Vagina (tissue), 2 donors: ENCODE measurements at regions not wholly inside any gene's neighbourhood (a gene's known extent, or its start where the extent isn't known, plus 50 kb on each side); places are given as distances from the start of the nearest gene placed in this dataset.

Source experiments
- DNase-seq, 2 donors: peaks; one replicate each; pipeline ENCODE4 v3.0.0-alpha.2; 2017; ENCODE audit errors: extremely low spot score in 2 of 2
- H3K27ac ChIP-seq: fragments of 200-600 bp; sonication (generic); one replicate; pipeline ENCODE4 v1.5.1; 2019
- H3K27me3 ChIP-seq: fragments of 200-600 bp; sonication (generic); one replicate; pipeline ENCODE4 v1.5.1; 2019
- H3K36me3 ChIP-seq, 2 donors: fragments of 200-600 bp; sonication (generic); one replicate each; pipeline ENCODE4 v1.5.1; 2017 to 2019
- H3K4me1 ChIP-seq: fragments of 200-600 bp; sonication (generic); one replicate; pipeline ENCODE4 v1.5.1; 2019
- H3K4me3 ChIP-seq, 2 donors: fragments of 200-600 bp; sonication (generic); 1 replicate in 1 of 2; 2 replicates in 1 of 2; pipeline ENCODE4 v1.5.1; 2016 to 2019
- H3K9me3 ChIP-seq: fragments of 200-600 bp; sonication (generic); one replicate; pipeline ENCODE4 v1.5.1; 2019
- POLR2A ChIP-seq, 2 donors: fragments of 450-650 bp; IDR thresholded peaks; one replicate each; pipeline ENCODE4 v1.6.1; 2017; ENCODE audit warnings: antibody characterized with exemption in 2 of 2, mild to moderate bottlenecking in 2 of 2, moderate library complexity in 2 of 2
- POLR2AphosphoS5 ChIP-seq, 2 donors: sonication (generic); formaldehyde crosslinking; IDR thresholded peaks; one replicate each; pipeline ENCODE4 v1.9.0; 2017; ENCODE audit warnings: antibody characterized with exemption in 2 of 2, mild to moderate bottlenecking in 2 of 2, low read depth in 1 of 2; ENCODE audit not compliant: insufficient read depth in 1 of 2
- intact Hi-C: fragments of 100-400 bp; cut with DNase I; formaldehyde crosslinking; loops from one replicate; pipeline ENCODE4 v1.15.1; 2023
- TF ChIP-seq, protein P1 (sequence below), 3 experiments: fragments of 450-650 bp in 2 of 3; fragments of 200-600 bp in 1 of 3; sonication (generic) in 1 of 3; IDR thresholded peaks; one replicate each; pipeline ENCODE4 v1.5.1; 2017 to 2019; ENCODE audit warnings: antibody characterized with exemption in 3 of 3, mild to moderate bottlenecking in 2 of 3, moderate library complexity in 2 of 3

DNA sequence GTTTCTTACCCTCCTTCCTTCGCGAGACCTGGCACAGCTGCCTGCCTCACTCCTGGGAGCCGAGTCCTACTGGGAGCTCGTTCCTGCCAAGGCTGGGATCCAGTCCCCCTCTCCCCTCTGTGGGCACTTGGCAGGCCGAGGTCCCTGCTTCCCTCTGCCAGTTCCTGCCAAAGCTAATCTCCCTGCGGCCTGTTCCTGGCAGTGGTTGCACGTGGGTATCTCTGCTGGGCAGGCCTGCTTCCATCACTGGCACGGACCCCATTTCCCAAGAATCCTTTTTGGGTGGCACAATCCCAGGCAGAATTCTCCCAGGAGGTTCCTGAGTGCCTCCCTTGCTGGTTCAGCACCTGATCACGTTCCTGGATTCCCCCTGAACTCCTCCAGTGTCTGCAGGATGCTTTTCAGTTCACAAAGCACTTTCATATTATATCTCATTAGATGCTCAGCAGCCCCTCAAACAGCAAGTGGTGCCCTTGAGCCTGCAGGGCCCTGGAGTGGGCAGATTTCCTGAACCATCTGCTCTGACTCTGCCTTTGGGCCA, 96.5 kb downstream of the RRM1 start:
- DNase-seq: peak in 1 of 2 donors; percentile 92

GRCh38 chr11:4190519-4190918, 95.9 kb downstream of the RRM1 start:
- H3K4me1 ChIP-seq: peaks cover 14% of the 10 kb centered on the region
- no peak overlapping the region for H3K27ac ChIP-seq
- intact Hi-C loops: no loop called here

More for the DNA sequence above, 96.5 kb downstream of the RRM1 start:
- Histone ChIP-seq H3K27ac (no peak overlapping the region), H3K4me1 (peaks cover 14% of the 10 kb centered on the region), H3K9me3 (no peaks in the 10 kb centered on the region), H3K27me3 (no peaks in the 10 kb centered on the region), H3K4me3 (no peak overlapping the region), H3K36me3 (no peaks in the 10 kb centered on the region)
- TF ChIP-seq POLR2A (IDR thresholded peaks at IDR 0.05): no peak
- TF ChIP-seq POLR2AphosphoS5 (IDR thresholded peaks at IDR 0.05; ENCODE audit: insufficient read depth in 1 of 2, low read depth in 1 of 2): no peak
- TF ChIP-seq, protein P1, sequence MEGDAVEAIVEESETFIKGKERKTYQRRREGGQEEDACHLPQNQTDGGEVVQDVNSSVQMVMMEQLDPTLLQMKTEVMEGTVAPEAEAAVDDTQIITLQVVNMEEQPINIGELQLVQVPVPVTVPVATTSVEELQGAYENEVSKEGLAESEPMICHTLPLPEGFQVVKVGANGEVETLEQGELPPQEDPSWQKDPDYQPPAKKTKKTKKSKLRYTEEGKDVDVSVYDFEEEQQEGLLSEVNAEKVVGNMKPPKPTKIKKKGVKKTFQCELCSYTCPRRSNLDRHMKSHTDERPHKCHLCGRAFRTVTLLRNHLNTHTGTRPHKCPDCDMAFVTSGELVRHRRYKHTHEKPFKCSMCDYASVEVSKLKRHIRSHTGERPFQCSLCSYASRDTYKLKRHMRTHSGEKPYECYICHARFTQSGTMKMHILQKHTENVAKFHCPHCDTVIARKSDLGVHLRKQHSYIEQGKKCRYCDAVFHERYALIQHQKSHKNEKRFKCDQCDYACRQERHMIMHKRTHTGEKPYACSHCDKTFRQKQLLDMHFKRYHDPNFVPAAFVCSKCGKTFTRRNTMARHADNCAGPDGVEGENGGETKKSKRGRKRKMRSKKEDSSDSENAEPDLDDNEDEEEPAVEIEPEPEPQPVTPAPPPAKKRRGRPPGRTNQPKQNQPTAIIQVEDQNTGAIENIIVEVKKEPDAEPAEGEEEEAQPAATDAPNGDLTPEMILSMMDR (IDR thresholded peaks at IDR 0.05): no peak
- intact Hi-C loops: no loop called here

GRCh38 chr11:4190098-4190497, 95.5 kb downstream of the RRM1 start:
- H3K36me3 ChIP-seq: no peaks in the 10 kb centered on the region
- peaks cover 14% of the 10 kb centered on the region for H3K4me1 ChIP-seq
- H3K4me3 ChIP-seq: no peak overlapping the region
- no peak for TF ChIP-seq POLR2AphosphoS5 (IDR thresholded peaks at IDR 0.05; ENCODE audit: insufficient read depth in 1 of 2, low read depth in 1 of 2)
- TF ChIP-seq, protein P1 (IDR thresholded peaks at IDR 0.05): no peak
- TF ChIP-seq POLR2A (IDR thresholded peaks at IDR 0.05): no peak
- no peaks in the 10 kb centered on the region for H3K27me3 ChIP-seq
- no peak overlapping the region for H3K27ac ChIP-seq
- intact Hi-C loops: no loop called here
- DNase-seq: no peak
- no peaks in the 10 kb centered on the region for H3K9me3 ChIP-seq

More at GRCh38 chr11:4190519-4190918, 95.9 kb downstream of the RRM1 start:
- TF ChIP-seq POLR2AphosphoS5 (IDR thresholded peaks at IDR 0.05; ENCODE audit: insufficient read depth in 1 of 2, low read depth in 1 of 2) (no peak), POLR2A (IDR thresholded peaks at IDR 0.05) (no peak)
- TF ChIP-seq, protein P1 (IDR thresholded peaks at IDR 0.05): no peak
- Histone ChIP-seq H3K27me3 (no peaks in the 10 kb centered on the region), H3K36me3 (no peaks in the 10 kb centered on the region), H3K9me3 (no peaks in the 10 kb centered on the region), H3K4me3 (no peak overlapping the region)
- DNase-seq: peak in 1 of 2 donors; percentile 94
